HUES6 (cell line): ENCODE measurements at regions not wholly inside any gene's neighbourhood (a gene's known extent, or its start where the extent isn't known, plus 50 kb on each side); places are given as distances from the start of the nearest gene placed in this dataset.

Experiments used
- H3K27ac ChIP-seq: 2 replicates; pipeline ENCODE4 v1.7.0; 2013; ENCODE audit warnings: low read depth, mild to moderate bottlenecking, low read length, inconsistent platforms
- H3K27me3 ChIP-seq: 2 replicates; pipeline ENCODE4 v1.6.1; 2013; ENCODE audit warnings: low read length; ENCODE audit not compliant: control insufficient read depth, insufficient read depth
- H3K36me3 ChIP-seq: 2 replicates; pipeline ENCODE4 v1.6.1; 2013; ENCODE audit warnings: low read length; ENCODE audit not compliant: control insufficient read depth, insufficient read depth
- H3K4me1 ChIP-seq: 2 replicates; pipeline ENCODE4 v1.6.1; 2013; ENCODE audit warnings: low read length; ENCODE audit not compliant: control insufficient read depth, insufficient read depth
- H3K4me3 ChIP-seq: 2 replicates; pipeline ENCODE4 v1.5.1; 2013; ENCODE audit warnings: low read depth, low read length
- H3K9ac ChIP-seq: one replicate; pipeline ENCODE4 v1.6.1; 2013; ENCODE audit warnings: mild to moderate bottlenecking, low read length
- H3K9me3 ChIP-seq: 2 replicates; pipeline ENCODE4 v1.6.1; 2013; ENCODE audit warnings: low read depth, low read length; ENCODE audit not compliant: control insufficient read depth, insufficient read depth

- Histone ChIP-seq H3K9me3 (no peaks in the 10 kb centered on the region), H3K27ac (no peak overlapping the region)
These were observed 54.4 kb downstream of the NIBAN1 start for GRCh38 chr1:184919892-184920291.

DNA sequence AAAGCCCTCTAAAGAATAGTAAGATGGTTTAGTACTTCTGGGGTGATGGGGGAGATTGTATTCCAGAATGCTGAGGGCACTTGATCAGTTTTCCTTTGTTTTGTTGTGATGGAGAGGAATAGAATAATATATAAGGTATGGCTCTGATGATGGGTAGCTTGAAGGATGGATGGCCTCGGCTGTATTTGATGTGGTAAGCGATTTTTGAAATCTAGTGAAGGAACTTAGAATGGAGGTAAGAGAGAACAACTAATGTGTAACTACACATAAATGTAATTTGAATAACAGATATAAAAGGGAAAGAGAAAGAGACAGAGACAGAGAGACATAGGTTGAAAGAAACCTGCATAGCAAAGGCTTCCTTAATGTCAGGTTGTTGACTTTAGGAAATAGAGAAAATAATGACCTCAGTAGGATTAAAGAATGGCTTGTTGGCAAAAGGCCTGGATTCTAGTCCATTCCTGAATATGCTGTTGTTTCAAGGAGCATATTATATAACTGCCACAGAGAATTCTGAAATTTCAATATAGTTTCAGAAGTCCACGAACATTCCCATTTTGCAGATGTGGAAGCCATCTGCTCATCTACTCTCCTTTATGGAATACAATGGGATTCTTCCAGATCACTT is 58.7 kb downstream of the NIBAN1 start:
- no peaks in the 10 kb centered on the region for H3K27me3 ChIP-seq
- no peaks in the 10 kb centered on the region for H3K4me1 ChIP-seq
- H3K9ac ChIP-seq: no peak overlapping the region
- no peak overlapping the region for H3K27ac ChIP-seq
- H3K9me3 ChIP-seq: no peaks in the 10 kb centered on the region
- H3K36me3 ChIP-seq: no peaks in the 10 kb centered on the region
- no peak overlapping the region for H3K4me3 ChIP-seq

More at GRCh38 chr1:184919892-184920291, 54.4 kb downstream of the NIBAN1 start:
- H3K27me3 ChIP-seq: no peaks in the 10 kb centered on the region
- H3K36me3 ChIP-seq: no peaks in the 10 kb centered on the region
- no peak overlapping the region for H3K4me3 ChIP-seq
- H3K4me1 ChIP-seq: no peaks in the 10 kb centered on the region
- no peak overlapping the region for H3K9ac ChIP-seq

DNA sequence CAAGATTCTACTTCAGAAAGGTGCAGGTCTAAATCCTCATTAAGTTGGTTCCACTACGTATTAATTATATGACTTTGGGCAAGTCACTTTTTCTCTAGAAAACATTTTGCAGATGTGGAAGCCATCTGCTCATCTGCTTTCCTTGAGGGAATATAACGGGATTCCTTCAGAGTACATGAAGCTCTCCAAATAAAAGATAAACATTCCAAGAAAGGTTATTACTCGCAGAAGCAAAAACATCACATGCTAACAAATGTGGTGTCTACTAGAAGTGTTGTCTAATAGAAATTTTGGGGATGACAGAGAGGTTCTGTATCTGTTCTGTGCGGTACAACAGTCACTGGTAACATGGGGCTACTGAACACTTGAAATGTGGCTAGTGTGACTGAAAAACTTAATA is 60.2 kb downstream of the NIBAN1 start:
- no peaks in the 10 kb centered on the region for H3K27me3 ChIP-seq
- no peaks in the 10 kb centered on the region for H3K9me3 ChIP-seq
- no peaks in the 10 kb centered on the region for H3K36me3 ChIP-seq
- H3K9ac ChIP-seq: no peak overlapping the region
- H3K4me3 ChIP-seq: no peak overlapping the region
- no peaks in the 10 kb centered on the region for H3K4me1 ChIP-seq
- H3K27ac ChIP-seq: no peak overlapping the region

DNA sequence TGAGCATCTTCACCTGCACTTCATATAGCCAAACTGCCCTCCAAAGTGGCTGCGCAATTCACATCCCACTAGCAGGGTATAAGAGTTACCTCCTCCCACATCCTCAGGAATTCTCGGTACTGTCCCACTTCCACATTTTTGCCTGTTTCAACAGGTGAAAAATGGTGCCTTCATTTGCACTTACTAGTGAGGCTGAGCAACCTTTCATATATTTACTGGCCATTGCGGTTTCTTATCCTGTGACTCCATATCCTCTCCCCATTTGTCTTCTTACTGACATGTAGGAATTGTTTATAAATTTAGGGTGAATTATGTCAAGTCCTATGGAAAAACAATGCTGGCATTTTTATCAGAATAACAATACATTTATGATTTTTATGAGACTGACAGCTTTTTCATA is 61.9 kb downstream of the NIBAN1 start:
- Histone ChIP-seq H3K27me3 (no peaks in the 10 kb centered on the region), H3K9me3 (no peaks in the 10 kb centered on the region), H3K4me3 (no peak overlapping the region), H3K4me1 (no peaks in the 10 kb centered on the region), H3K9ac (no peak overlapping the region), H3K36me3 (no peaks in the 10 kb centered on the region), H3K27ac (no peak overlapping the region)

DNA sequence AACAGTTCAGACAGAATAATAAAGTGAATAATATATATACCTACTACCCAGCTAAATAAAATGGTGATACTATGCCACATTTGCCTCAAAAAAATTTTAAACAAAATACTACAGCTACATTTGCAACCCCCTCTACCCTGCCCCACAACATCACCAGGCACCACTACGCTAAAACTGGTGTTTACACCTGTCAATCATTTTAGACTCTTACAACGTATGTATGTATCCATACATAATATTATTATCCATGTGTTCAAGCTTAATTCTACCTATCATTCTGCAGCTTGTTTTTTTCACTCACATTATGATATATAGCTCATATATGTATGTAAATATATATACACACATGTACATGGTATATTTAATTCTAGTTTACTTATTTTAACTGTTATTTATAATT is 62.5 kb downstream of the NIBAN1 start:
- Histone ChIP-seq H3K9ac (no peak overlapping the region), H3K9me3 (no peaks in the 10 kb centered on the region), H3K4me3 (no peak overlapping the region), H3K4me1 (no peaks in the 10 kb centered on the region), H3K36me3 (no peaks in the 10 kb centered on the region), H3K27me3 (no peaks in the 10 kb centered on the region), H3K27ac (no peak overlapping the region)

GRCh38 chr1:184911103-184911745 is 63.1 kb downstream of the NIBAN1 start:
- H3K4me3 ChIP-seq: no peak overlapping the region
- no peak overlapping the region for H3K9ac ChIP-seq
- H3K9me3 ChIP-seq: no peaks in the 10 kb centered on the region
- H3K27ac ChIP-seq: no peak overlapping the region
- H3K4me1 ChIP-seq: no peaks in the 10 kb centered on the region
- no peaks in the 10 kb centered on the region for H3K36me3 ChIP-seq
- no peaks in the 10 kb centered on the region for H3K27me3 ChIP-seq

GRCh38 chr1:184910691-184911091 is 63.6 kb downstream of the NIBAN1 start:
- H3K9ac ChIP-seq: no peak overlapping the region
- H3K9me3 ChIP-seq: no peaks in the 10 kb centered on the region
- H3K27ac ChIP-seq: no peak overlapping the region
- no peaks in the 10 kb centered on the region for H3K27me3 ChIP-seq
- no peak overlapping the region for H3K4me3 ChIP-seq
- H3K36me3 ChIP-seq: no peaks in the 10 kb centered on the region
- no peaks in the 10 kb centered on the region for H3K4me1 ChIP-seq

DNA sequence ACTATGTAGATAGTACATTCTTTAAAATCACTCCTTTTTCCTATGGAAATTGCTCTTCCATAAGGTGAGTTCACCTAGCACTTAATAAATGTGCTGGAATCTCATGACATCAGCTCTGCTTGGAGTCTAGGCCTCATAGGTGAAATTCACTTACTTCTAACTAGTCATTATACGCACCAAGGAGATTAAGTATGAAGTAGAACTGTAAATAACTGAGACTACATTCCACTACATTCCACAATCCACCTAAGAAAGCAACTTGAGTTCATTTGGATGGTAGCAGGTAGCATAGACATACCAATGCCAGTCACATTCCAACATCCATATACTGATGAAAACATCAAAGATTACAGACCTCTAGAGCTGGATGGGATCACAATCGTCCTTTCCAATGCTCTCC is 64.3 kb downstream of the NIBAN1 start:
- no peaks in the 10 kb centered on the region for H3K9me3 ChIP-seq
- no peaks in the 10 kb centered on the region for H3K36me3 ChIP-seq
- no peak overlapping the region for H3K4me3 ChIP-seq
- H3K27ac ChIP-seq: no peak overlapping the region
- H3K27me3 ChIP-seq: no peaks in the 10 kb centered on the region
- H3K9ac ChIP-seq: no peak overlapping the region
- H3K4me1 ChIP-seq: no peaks in the 10 kb centered on the region

GRCh38 chr1:184909019-184909418 is 65.3 kb downstream of the NIBAN1 start:
- Histone ChIP-seq H3K27me3 (no peaks in the 10 kb centered on the region), H3K9ac (no peak overlapping the region), H3K36me3 (no peaks in the 10 kb centered on the region), H3K27ac (no peak overlapping the region), H3K9me3 (no peaks in the 10 kb centered on the region), H3K4me1 (no peaks in the 10 kb centered on the region), H3K4me3 (no peak overlapping the region)

- no peaks in the 10 kb centered on the region for H3K27me3 ChIP-seq
- H3K27ac ChIP-seq: no peak overlapping the region
- no peaks in the 10 kb centered on the region for H3K9me3 ChIP-seq
- no peak overlapping the region for H3K9ac ChIP-seq
- H3K4me1 ChIP-seq: no peaks in the 10 kb centered on the region
- no peaks in the 10 kb centered on the region for H3K36me3 ChIP-seq
- H3K4me3 ChIP-seq: no peak overlapping the region
These were observed 65.8 kb downstream of the NIBAN1 start for GRCh38 chr1:184908506-184908905.

DNA sequence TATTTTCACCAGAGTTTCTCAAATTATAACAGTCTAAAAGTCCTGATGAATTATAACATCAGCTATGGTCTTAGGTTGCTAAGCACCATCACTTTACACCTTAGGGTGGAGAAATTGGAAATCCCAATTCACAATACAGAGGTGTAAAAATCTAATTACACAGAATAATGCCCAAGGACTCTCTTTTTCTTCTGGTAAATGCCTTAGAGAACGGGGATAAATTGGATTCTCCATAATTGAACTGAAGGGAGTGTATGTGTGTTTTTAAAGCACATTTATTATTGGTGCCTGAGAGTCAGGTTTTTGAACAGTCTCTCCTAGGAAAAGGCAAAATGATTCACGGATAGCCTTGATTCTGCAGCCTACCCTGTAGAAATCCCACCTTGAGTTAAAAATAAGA is 66.8 kb downstream of the NIBAN1 start:
- H3K9me3 ChIP-seq: no peaks in the 10 kb centered on the region

More for the DNA sequence above, 66.8 kb downstream of the NIBAN1 start:
- no peak overlapping the region for H3K4me3 ChIP-seq
- H3K27me3 ChIP-seq: no peaks in the 10 kb centered on the region
- no peak overlapping the region for H3K27ac ChIP-seq
- H3K36me3 ChIP-seq: no peaks in the 10 kb centered on the region
- H3K4me1 ChIP-seq: no peaks in the 10 kb centered on the region
- no peak overlapping the region for H3K9ac ChIP-seq
